Activated CD4-positive, CD25-positive, alpha-beta regulatory T cell treated with anti-CD3 and anti-CD28 coated beads, Interleukin-2, amount 50 U/mL, for 72 hours (primary cell): ENCODE measurements at regions not wholly inside any gene's neighbourhood (a gene's known extent, or its start where the extent isn't known, plus 50 kb on each side); places are given as distances from the start of the nearest gene placed in this dataset.
"Not testable (repeated sequence)": the region's sequence is repeated elsewhere in the genome, so short reads cannot be mapped to it uniquely, and the experiment has no call there.

Source experiments
- DNase-seq: peaks from one replicate; pipeline ENCODE4 v3.0.0; 2021

GRCh38 chr10:7026818-7027217, 384.0 kb downstream of the SFMBT2 start:
- DNase-seq = no peak

GRCh38 chr10:7025296-7025695, 385.5 kb downstream of the SFMBT2 start:
- DNase-seq = no peak

GRCh38 chr10:7015457-7015856, 395.4 kb downstream of the SFMBT2 start:
- no peak for DNase-seq

GRCh38 chr10:7014721-7015120, 396.1 kb downstream of the SFMBT2 start:
- DNase-seq = no peak

GRCh38 chr10:7011994-7012393, 398.8 kb downstream of the SFMBT2 start:
- no peak for DNase-seq

GRCh38 chr10:7008645-7009044, 402.2 kb downstream of the SFMBT2 start:
- DNase-seq = no peak

GRCh38 chr10:7007600-7008190, 403.1 kb downstream of the SFMBT2 start:
- DNase-seq = no peak

- DNase-seq = no peak
Measured at GRCh38 chr10:7006566-7006965, 404.3 kb downstream of the SFMBT2 start.

- no peak for DNase-seq
Measured at GRCh38 chr10:7003831-7004395, 406.9 kb downstream of the SFMBT2 start.

- DNase-seq = no peak
Measured at GRCh38 chr10:7000061-7000460, 410.8 kb downstream of the SFMBT2 start.

GRCh38 chr10:6999232-6999925, 411.5 kb downstream of the SFMBT2 start:
- DNase-seq = no peak

GRCh38 chr10:6997509-6997908, 413.3 kb downstream of the SFMBT2 start:
- no peak for DNase-seq

GRCh38 chr10:6996431-6996830, 414.4 kb downstream of the SFMBT2 start:
- no peak for DNase-seq

- DNase-seq = no peak
Measured at GRCh38 chr10:6995831-6996230, 415.0 kb downstream of the SFMBT2 start.

GRCh38 chr10:6995341-6995740, 415.3 kb upstream of the PRKCQ start:
- DNase-seq = no peak

- no peak for DNase-seq
Measured at GRCh38 chr10:6990891-6991290, 410.8 kb upstream of the PRKCQ start.

- DNase-seq = no peak
Measured at GRCh38 chr10:6988654-6989053, 408.6 kb upstream of the PRKCQ start.

- no peak for DNase-seq
Measured at GRCh38 chr10:6987536-6987945, 407.5 kb upstream of the PRKCQ start.

GRCh38 chr10:6986927-6987326, 406.9 kb upstream of the PRKCQ start:
- DNase-seq = no peak

- no peak for DNase-seq
Measured at GRCh38 chr10:6985644-6986043, 405.6 kb upstream of the PRKCQ start.

- DNase-seq = no peak
Measured at GRCh38 chr10:6984971-6985370, 404.9 kb upstream of the PRKCQ start.

GRCh38 chr10:6984016-6984415, 403.9 kb upstream of the PRKCQ start:
- not testable (repeated sequence) for DNase-seq

- DNase-seq = no peak
Measured at GRCh38 chr10:6980353-6980752, 400.3 kb upstream of the PRKCQ start.

GRCh38 chr10:6979371-6979770, 399.3 kb upstream of the PRKCQ start:
- no peak for DNase-seq

GRCh38 chr10:6978187-6978627, 398.1 kb upstream of the PRKCQ start:
- DNase-seq = no peak
